NCI-H526 (cell line): ENCODE measurements at regions not wholly inside any gene's neighbourhood (a gene's known extent, or its start where the extent isn't known, plus 50 kb on each side); places are given as distances from the start of the nearest gene placed in this dataset.

ENCODE experiments used
- DNase-seq, 2 experiments: peaks; one replicate each; lab custom pipeline; 2025; lab: John Stamatoyannopoulos, UW

DNA sequence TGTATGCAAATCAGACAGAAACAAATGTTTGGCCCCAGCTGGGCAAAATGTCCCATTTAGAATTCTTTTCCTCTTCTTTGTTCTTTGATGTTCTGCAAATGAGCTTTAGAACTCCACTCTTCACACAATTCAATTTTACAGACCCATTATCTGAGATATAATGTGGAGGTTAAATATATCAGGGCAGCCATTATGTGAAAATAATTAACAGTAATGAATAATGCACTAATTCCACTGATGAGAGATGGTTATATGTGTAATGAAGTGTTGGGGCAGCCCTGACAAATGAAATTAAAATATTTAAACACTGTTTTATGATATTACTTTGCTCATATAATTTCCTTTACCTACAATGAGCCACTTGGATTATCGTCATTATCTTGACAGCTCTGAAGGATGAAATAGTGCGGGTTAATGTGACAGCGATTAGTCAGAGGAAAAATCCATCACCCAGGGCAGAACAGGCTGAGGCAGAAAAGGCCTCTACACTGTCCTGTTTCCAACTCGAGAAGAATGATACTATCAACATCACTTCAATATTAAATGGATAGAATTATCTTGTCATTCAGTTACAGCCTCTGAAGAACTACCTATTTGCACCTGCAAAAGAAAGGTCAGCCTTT, 321.1 kb downstream of the RBM26 start:
- no peak for DNase-seq

DNA sequence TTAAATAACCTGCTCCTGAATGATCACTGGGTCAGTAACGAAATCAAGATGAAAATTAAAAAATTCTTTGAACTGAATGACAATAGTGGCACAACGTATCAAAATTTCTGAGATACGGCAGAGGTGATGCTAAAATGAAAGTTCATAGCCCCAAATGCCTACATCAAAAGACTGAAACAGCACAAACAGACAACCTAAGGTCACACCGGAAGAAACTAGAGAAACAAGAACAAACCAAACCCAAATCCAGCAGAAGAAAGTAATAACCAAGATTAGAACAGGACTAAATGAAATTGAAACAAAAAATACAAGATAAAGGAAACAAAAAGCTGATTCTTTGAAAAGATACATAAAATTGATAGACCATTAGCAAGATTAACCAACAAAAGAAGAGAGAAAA, 324.1 kb downstream of the RBM26 start:
- no peak for DNase-seq

DNA sequence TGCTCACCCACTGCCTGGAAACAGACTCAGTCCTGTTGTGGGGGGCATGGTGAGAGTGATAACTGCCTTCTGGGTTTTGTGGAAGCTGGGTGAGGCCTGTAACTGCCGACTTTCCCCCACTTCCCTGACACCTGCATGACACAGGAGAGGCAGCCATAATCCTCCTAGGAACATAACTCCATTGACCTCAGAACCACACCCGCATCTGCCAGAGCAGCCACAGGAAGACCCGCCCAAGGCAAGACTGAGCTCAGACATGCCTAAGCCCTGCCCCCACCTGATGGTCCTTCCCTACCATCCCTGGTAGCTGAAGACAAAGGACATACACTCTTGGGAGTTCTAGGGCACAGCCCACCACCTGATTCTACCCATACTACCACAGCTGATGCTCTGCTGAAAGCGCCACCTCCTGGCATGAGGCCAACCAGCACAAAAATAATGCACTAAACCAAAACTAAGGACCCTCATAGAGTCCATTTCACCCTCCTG, 326.7 kb downstream of the RBM26 start:
- DNase-seq: peak in 1 of 2 experiments; percentile 40

- no peak for DNase-seq
These were observed 330.4 kb downstream of the RBM26 start for GRCh38 chr13:79075703-79076102.

DNA sequence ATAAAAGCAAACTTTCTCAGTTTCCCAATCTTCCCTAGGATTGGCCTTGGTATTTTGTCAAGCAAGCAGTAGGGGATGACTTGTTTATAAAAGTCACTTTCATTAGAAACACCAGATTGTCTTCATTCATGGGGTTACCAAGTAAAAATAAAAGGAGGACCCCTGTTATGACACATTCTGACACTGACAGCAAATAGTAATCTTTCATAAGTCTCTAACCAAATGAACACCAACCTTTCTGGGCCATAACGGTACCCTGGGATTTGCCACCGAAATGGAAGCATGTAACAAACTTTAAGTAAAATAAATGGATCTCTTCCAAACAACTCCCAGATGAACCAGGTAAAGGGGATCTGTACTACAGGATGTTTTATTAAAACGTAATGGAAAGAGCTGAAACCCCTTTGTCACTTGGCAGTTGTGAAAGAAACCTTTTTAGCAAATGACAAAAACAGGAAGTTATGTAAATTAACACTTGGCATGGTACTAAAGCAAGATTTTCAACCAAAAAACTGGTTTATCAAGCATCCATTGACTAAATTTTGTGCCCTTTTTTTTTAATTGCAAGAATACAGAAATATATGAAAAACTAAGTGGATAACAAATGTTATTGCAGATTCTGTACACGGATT, 335.6 kb downstream of the RBM26 start:
- DNase-seq: no peak

- DNase-seq: no peak
These were observed 343.8 kb downstream of the RBM26 start for GRCh38 chr13:79062291-79062690.

DNA sequence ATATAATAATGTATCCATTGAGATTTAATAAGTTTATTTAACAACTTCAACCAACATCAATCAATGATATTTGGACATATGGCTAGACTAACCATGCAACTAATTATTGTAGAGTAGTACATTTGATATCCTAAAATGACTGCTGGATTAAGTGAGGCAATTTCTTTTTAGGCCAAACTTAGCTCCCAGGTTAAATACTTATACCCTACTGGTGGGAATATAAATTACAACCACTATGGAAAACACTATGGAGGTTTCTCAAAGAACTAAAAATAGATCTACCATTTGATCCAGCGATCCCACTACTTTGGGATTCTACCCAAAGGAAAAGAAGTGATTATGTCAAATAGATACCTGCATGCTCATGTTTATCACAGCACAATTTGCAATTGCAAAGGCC, 345.8 kb downstream of the RBM26 start:
- DNase-seq: peak in 1 of 2 experiments; percentile 11

- DNase-seq: peak in 1 of 2 experiments; percentile 37
These were observed 349.3 kb downstream of the RBM26 start for GRCh38 chr13:79056706-79057105.

GRCh38 chr13:79051472-79051871, 354.6 kb downstream of the RBM26 start:
- no peak for DNase-seq

- no peak for DNase-seq
These were observed 361.6 kb downstream of the RBM26 start for GRCh38 chr13:79044415-79044814.

- DNase-seq: no peak
These were observed 362.8 kb downstream of the RBM26 start for GRCh38 chr13:79043208-79043607.

GRCh38 chr13:79037197-79037596, 368.9 kb downstream of the RBM26 start:
- DNase-seq: no peak

- DNase-seq: no peak
These were observed 371.7 kb downstream of the RBM26 start for GRCh38 chr13:79034341-79034740.

- no peak for DNase-seq
These were observed 371.6 kb upstream of the OBI1 start for GRCh38 chr13:79030513-79030912.

- DNase-seq: no peak
These were observed 359.2 kb upstream of the OBI1 start for GRCh38 chr13:79018166-79018565.

DNA sequence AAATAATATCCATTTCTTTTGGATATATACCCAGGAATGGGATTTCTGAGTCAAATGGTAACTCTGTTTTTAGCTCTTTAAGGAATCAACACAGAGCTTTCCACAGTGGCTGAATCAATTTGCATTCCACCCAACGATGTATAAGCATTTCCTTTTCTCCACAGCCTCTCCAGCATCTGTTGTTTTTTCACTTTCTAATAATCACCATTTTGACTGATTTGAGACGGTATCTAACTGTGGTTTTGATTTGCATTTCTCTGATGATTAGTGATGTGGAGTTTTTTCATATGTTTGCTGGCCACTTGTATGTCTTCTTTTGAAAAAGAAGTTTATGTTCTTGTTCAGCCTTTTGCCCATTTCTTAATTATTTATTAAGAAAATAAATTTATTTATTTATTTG, 352.2 kb upstream of the OBI1 start:
- DNase-seq: no peak

- no peak for DNase-seq
These were observed 345.3 kb upstream of the OBI1 start for GRCh38 chr13:79003989-79004898.

DNA sequence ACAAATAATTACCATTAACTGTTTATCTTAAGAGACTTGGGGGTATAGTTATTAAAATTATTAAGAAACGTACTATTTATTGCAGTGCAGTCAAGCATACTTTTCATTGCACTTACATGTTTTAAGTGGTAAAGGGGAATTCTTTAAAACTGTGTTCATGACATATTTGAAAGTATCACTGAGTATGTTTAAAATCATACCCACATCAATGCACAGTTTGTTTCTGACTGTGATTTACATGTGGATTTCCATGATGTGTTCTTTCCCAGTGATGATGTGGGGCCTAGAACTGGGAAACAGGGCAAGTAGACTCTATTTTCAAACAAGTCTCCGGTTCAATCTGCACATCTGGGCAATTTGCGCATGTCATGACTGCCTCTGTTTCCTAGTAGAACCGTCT, 340.5 kb upstream of the OBI1 start:
- no peak for DNase-seq

GRCh38 chr13:78998630-78999315, 339.8 kb upstream of the OBI1 start:
- no peak for DNase-seq

DNA sequence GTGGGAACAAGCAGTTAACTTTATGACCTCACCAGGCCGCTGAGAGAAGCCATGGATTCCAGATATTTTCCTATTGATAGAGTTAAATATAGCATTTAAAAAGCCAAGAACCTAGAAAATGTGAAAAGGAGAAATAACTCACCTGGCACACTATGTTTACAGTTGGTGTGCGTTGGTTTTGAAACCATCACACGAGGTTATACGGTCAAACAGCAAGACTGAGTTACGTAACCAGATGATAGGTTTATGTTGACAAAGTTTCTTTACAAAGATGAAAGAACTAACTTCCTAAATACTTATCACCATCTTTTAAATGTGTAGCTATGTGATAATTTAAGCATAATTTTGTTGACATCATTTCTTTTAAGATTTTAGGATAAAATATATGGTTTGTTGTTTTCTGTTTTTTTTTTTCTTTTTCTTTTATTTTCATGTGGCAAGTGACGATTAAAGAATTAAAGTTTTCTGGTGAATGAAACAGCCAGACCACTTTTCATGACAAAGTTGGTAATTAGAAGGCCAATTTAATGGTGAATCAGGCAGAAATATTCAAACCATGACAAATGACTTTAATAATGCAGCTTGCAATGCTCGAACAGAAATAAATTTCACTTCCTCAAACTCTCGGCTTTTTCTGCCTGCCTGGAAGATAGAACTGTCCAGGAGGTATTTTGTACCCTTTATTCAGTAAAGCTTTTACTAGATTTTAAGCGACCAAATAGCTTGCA, 339.1 kb upstream of the OBI1 start:
- DNase-seq: no peak

- DNase-seq: peak; percentile 97 to 98
These were observed 334.8 kb upstream of the OBI1 start for GRCh38 chr13:78993792-78994191.
